Calu3 (cell line): ENCODE measurements at regions not wholly inside any gene's neighbourhood (a gene's known extent, or its start where the extent isn't known, plus 50 kb on each side); places are given as distances from the start of the nearest gene placed in this dataset.
"Not testable (repeated sequence)": the region's sequence is repeated elsewhere in the genome, so short reads cannot be mapped to it uniquely, and the experiment has no call there.

Source experiments
- BruUV-seq: library from RNA; stranded (reverse); fragments of 400-500 nt; replicated peaks from 2 replicates; lab custom pipeline; 2021; lab: Mats Ljungman, UMichigan
- CTCF ChIA-PET: fragments of 300-600 bp; sonication (Branson Sonifier 250); formaldehyde crosslinking; loops from one replicate; lab custom pipeline; 2022; ENCODE audit warnings: antibody characterized with exemption; lab: Charles Lee
- DNase-seq: peaks from one replicate; pipeline ENCODE4 v3.0.0; 2022
- H3K27ac Mint-ChIP-seq: one replicate; pipeline ENCODE4 v1.8.0; 2022; ENCODE audit warnings: mixed read lengths; ENCODE audit not compliant: unreplicated experiment
- H3K27me3 Mint-ChIP-seq: one replicate; pipeline ENCODE4 v1.8.0; 2022; ENCODE audit warnings: mixed read lengths; ENCODE audit not compliant: unreplicated experiment
- H3K36me3 Mint-ChIP-seq: one replicate; pipeline ENCODE4 v1.8.0; 2022; ENCODE audit warnings: mild to moderate bottlenecking, moderate library complexity, mixed read lengths; ENCODE audit not compliant: insufficient read depth, unreplicated experiment
- H3K4me1 Mint-ChIP-seq: one replicate; pipeline ENCODE4 v1.8.0; 2022; ENCODE audit warnings: mild to moderate bottlenecking, low read depth, mixed read lengths; ENCODE audit not compliant: unreplicated experiment
- H3K4me3 Mint-ChIP-seq: one replicate; pipeline ENCODE4 v1.8.0; 2022; ENCODE audit warnings: mild to moderate bottlenecking, low read depth, moderate library complexity, mixed read lengths; ENCODE audit not compliant: unreplicated experiment
- H3K9me3 Mint-ChIP-seq: one replicate; pipeline ENCODE4 v1.8.0; 2022; ENCODE audit warnings: low read depth, mixed read lengths; ENCODE audit not compliant: unreplicated experiment
- intact Hi-C: fragments of 100-400 bp; cut with micrococcal nuclease; formaldehyde crosslinking; loops from one replicate; pipeline ENCODE4 v1.10.0; 2022; ENCODE audit not compliant: unreplicated experiment
- TF ChIP-seq, protein P1 (sequence below): fragments of 200-600 bp; IDR thresholded peaks from one replicate; pipeline ENCODE4 v1.8.0; 2022; ENCODE audit warnings: antibody characterized with exemption; ENCODE audit not compliant: unreplicated experiment

DNA sequence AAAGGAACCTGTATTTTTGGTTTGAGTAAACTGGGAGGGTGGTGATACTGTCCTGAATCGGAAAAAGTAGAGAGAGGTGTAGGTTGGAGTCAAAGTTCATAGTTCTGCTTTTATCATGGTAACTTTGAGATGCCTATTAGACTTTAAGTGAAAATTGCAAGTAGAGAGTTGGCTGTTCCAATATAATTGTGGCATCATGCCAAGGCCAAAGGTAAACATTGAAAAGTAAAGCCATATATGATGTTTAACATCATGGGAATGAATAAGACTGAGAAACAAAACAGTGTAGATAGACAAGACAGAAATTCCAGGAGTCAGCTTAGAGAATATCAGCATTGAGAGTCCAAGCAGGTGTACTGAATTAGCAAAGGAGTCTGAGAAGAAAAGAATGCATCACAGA is 570.9 kb downstream of the HTR7 start:
- BruUV-seq, result no TSS peak
- Mint-ChIP-seq H3K36me3 (no peaks in the 10 kb centered on the region), H3K4me3 (no peak overlapping the region), H3K9me3 (no peaks in the 10 kb centered on the region), H3K27ac (no peak overlapping the region), H3K4me1 (peaks cover 9% of the 10 kb centered on the region), H3K27me3 (no peaks in the 10 kb centered on the region)
- TF ChIP-seq, protein P1, sequence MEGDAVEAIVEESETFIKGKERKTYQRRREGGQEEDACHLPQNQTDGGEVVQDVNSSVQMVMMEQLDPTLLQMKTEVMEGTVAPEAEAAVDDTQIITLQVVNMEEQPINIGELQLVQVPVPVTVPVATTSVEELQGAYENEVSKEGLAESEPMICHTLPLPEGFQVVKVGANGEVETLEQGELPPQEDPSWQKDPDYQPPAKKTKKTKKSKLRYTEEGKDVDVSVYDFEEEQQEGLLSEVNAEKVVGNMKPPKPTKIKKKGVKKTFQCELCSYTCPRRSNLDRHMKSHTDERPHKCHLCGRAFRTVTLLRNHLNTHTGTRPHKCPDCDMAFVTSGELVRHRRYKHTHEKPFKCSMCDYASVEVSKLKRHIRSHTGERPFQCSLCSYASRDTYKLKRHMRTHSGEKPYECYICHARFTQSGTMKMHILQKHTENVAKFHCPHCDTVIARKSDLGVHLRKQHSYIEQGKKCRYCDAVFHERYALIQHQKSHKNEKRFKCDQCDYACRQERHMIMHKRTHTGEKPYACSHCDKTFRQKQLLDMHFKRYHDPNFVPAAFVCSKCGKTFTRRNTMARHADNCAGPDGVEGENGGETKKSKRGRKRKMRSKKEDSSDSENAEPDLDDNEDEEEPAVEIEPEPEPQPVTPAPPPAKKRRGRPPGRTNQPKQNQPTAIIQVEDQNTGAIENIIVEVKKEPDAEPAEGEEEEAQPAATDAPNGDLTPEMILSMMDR, result no peak
- no peak for DNase-seq
- CTCF ChIA-PET, result no interaction called here
- intact Hi-C loops, result loop anchor here (10.0 kb wide), 2 partner anchors 288 to 492 kb away; no protein-coding TSS in a partner anchor

DNA sequence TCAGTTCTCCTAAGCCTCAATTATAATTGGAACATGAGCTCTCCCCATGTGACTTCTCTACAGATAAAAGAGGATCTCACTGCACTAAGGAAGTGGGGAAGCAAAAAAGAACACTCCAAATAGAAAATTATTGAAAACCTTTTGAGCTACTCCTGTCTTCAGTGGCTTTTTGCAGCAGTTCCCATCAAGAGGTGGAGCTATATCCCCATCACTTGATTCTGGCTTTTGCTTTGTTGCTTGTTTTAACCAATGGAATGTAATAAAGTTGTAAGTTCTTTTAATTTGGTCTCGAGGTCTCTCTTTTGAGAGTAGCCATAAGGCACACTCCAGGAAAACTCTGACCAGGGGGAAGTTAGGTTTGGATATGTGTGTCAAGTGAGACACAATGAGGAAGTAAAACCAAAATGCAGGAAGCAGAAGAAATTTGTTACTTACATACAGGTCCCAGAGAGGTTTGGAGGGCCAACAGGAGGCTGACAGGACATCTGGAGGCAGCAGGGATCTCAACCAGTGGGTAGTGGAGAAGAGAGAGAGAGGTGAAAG is 569.4 kb downstream of the HTR7 start:
- CTCF ChIA-PET, result interaction anchor here (1.0 to 1.4 kb wide), 2 partner anchors 31 to 304 kb away, joined by 3 to 9 read pairs; no protein-coding TSS in a partner anchor
- H3K27me3 Mint-ChIP-seq, result no peaks in the 10 kb centered on the region

DNA sequence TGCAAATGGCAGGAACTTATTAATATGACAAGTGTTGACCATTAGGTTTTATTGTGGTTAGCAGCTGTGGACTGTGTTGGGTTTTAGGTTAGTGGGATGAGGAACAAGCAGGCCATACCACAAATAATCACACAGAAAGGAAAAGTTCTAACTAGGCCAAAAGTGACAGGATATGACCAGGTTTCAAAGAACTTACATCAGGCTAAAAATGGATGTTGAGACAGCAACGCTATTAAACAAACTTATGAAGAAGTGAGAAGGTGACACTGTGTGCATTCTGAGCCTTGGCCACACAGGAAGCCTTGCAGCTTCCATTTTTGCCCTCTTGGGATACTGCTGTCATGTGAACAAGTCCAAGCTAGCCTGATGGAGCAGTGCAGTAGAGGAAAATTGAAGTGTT is 568.8 kb downstream of the HTR7 start:
- CTCF ChIA-PET, result interaction anchor here (1.4 kb wide), 1 partner anchor 30 kb away, joined by 3 read pairs; no protein-coding TSS in a partner anchor
- intact Hi-C loops, result loop anchor here (10.0 kb wide), 2 partner anchors 286 to 494 kb away; no protein-coding TSS in a partner anchor
- DNase-seq, result no peak

More for the DNA sequence above, 569.4 kb downstream of the HTR7 start:
- Mint-ChIP-seq H3K4me3 (no peak overlapping the region), H3K27ac (peak overlapping the region; percentile 32), H3K36me3 (no peaks in the 10 kb centered on the region), H3K4me1 (peaks cover 9% of the 10 kb centered on the region), H3K9me3 (no peaks in the 10 kb centered on the region)
- TF ChIP-seq, protein P1, result no peak
- no TSS peak for BruUV-seq
- DNase-seq, result peak; percentile 1
- intact Hi-C loops, result loop anchor here (10.0 kb wide), 2 partner anchors 286 to 494 kb away; no protein-coding TSS in a partner anchor

DNA sequence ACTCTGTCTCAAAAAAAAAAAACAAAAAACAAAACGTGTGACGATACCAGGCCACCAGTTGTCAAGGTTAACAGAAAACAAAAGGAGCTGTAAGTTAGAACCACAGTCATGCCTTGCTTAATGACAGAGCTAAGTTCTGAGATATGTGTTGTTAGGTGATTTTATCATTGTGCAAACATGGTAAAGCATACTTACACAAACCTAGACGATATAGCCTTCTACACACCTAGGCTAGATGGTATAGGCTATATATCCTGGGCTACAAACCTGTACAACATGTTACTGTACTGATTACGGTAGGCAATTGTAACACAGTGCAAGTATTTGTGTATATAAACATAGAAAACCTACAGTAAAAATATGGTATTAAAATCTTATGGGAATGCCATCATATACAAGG is 564.2 kb downstream of the HTR7 start:
- DNase-seq, result no peak
- CTCF ChIA-PET, result no interaction called here
- Mint-ChIP-seq H3K4me1 (peaks cover 5% of the 10 kb centered on the region), H3K27ac (no peak overlapping the region), H3K4me3 (no peak overlapping the region), H3K36me3 (no peaks in the 10 kb centered on the region), H3K27me3 (peaks cover 9% of the 10 kb centered on the region), H3K9me3 (no peaks in the 10 kb centered on the region)
- no TSS peak for BruUV-seq
- intact Hi-C loops, result no loop called here
- TF ChIP-seq, protein P1, result no peak

More for the DNA sequence above, 568.8 kb downstream of the HTR7 start:
- Mint-ChIP-seq H3K4me3 (no peak overlapping the region), H3K9me3 (no peaks in the 10 kb centered on the region), H3K27ac (peak overlapping the region; percentile 32), H3K27me3 (no peaks in the 10 kb centered on the region), H3K36me3 (no peaks in the 10 kb centered on the region), H3K4me1 (peaks cover 9% of the 10 kb centered on the region)
- BruUV-seq, result no TSS peak
- TF ChIP-seq, protein P1, result no peak

DNA sequence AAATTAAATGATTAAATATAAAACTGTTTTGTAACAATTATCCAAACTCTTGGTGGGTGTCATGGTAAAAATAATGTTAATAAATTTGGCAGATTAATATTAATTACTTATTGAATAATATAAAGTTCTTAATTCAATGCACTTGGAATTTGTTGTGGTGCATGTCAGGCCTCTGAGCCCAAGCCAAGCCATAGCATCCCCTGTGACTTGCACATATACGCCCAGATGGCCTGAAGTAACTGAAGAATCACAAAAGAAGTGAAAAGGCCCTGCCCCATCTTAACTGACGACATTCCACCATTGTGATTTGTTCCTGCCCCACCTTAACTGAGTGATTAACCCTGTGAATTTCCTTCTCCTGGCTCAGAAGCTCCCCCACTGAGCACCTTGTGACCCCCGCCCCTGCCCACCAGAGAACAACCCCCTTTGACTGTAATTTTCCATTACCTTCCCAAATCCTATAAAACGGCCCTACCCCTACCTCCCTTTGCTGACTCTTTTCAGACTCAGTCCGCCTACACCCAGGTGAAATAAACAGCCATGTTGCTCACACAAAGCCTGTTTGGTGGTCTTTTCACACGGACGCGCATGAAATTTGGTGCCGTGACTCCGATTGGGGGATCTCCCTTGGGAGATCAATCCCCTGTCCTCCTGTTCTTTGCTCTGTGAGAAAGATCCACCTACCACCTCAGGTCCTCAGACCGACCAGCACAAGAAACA is 562.9 kb downstream of the HTR7 start:
- CTCF ChIA-PET, DNase-seq, H3K4me1 Mint-ChIP-seq, BruUV-seq, H3K27me3 Mint-ChIP-seq, H3K27ac Mint-ChIP-seq, H3K9me3 Mint-ChIP-seq, H3K36me3 Mint-ChIP-seq, intact Hi-C loops, H3K4me3 Mint-ChIP-seq: not testable (repeated sequence)

DNA sequence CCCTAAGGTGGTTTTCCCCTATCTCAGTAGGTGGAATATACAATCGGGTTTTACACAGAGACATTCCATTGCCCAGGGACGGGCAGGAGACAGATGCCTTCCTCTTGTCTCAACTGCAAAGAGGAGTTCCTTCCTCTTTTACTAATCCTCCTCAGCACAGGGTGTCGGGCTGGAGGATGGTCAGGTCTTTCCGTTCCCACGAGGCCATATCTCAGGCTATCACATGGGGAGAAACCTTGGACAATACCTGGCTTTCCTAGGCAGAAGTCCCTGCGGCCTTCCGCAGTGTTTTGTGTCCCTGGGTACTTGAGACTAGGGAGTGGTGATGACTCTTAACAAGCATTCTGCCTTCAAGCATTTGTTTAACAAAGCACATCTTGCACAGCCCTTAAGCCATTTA is 555.8 kb downstream of the HTR7 start:
- CTCF ChIA-PET, H3K4me1 Mint-ChIP-seq, intact Hi-C loops, DNase-seq, BruUV-seq, H3K9me3 Mint-ChIP-seq, H3K27ac Mint-ChIP-seq, H3K36me3 Mint-ChIP-seq, H3K27me3 Mint-ChIP-seq, H3K4me3 Mint-ChIP-seq: not testable (repeated sequence)
